B cell (primary cell): ENCODE measurements at regions not wholly inside any gene's neighbourhood (a gene's known extent, or its start where the extent isn't known, plus 50 kb on each side); places are given as distances from the start of the nearest gene placed in this dataset.

Source experiments
- ATAC-seq: fragments of 200-7000 bp; cut with Tn5 transposase; one replicate; pipeline ENCODE4 v1.10.0; 2021; ENCODE audit warnings: low read depth, mild to moderate bottlenecking, moderate number of reproducible peaks, moderate library complexity
- CTCF ChIA-PET: fragments of 350-600 bp; sonication (Branson Sonifier 250); formaldehyde crosslinking; loops from one replicate; lab custom pipeline; 2021; ENCODE audit warnings: antibody characterized with exemption, inconsistent platforms; lab: Charles Lee
- POLR2A ChIA-PET: fragments of 350-600 bp; sonication (Branson Sonifier 250); formaldehyde crosslinking; loops from one replicate; lab custom pipeline; 2021; ENCODE audit warnings: antibody characterized with exemption; lab: Charles Lee
- DNase-seq: peaks from one replicate; pipeline ENCODE4 v3.0.0; 2013
- H2AFZ ChIP-seq: 2 replicates; pipeline ENCODE4 v1.6.1; 2012; ENCODE audit warnings: mild to moderate bottlenecking, low read depth, low read length; ENCODE audit not compliant: insufficient read depth, poor library complexity, severe bottlenecking
- H3K27ac ChIP-seq, 2 donors: 1 replicate in 1 of 2; 2 replicates in 1 of 2; pipeline ENCODE4 v1.5.1; 2012 to 2013; ENCODE audit warnings: low read length in 2 of 2, mild to moderate bottlenecking in 2 of 2, moderate library complexity in 1 of 2
- H3K27me3 ChIP-seq, 4 experiments: fragments of 200-600 bp in 1 of 4; sonication (generic) in 1 of 4; replicated peaks in 1 of 4; 1 replicate in 2 of 4; 2 replicates in 2 of 4; pipeline versions ENCODE4 v1.6.1 to v1.7.0; 2013 to 2016; ENCODE audit warnings: low read length in 3 of 4, mild to moderate bottlenecking in 2 of 4, mixed read lengths in 1 of 4, moderate library complexity in 1 of 4; ENCODE audit not compliant: insufficient read depth in 4 of 4, control insufficient read depth in 3 of 4; ENCODE audit errors: control extremely low read depth in 1 of 4
- H3K36me3 ChIP-seq, 2 experiments: replicated peaks in 1 of 2; 1 replicate in 1 of 2; 2 replicates in 1 of 2; pipeline versions ENCODE4 v1.6.1 to v1.7.1; 2013; ENCODE audit warnings: low read length in 1 of 2; ENCODE audit not compliant: insufficient read depth in 2 of 2, control insufficient read depth in 1 of 2; ENCODE audit errors: control extremely low read depth in 1 of 2, extremely low read depth in 1 of 2
- H3K4me1 ChIP-seq, 2 donors: fragments of 200-600 bp in 1 of 2; sonication (generic) in 1 of 2; 1 replicate in 1 of 2; 2 replicates in 1 of 2; pipeline versions ENCODE4 v1.5.1 to v1.6.1; 2013 to 2017; ENCODE audit warnings: low read length in 2 of 2; ENCODE audit not compliant: control insufficient read depth in 2 of 2, insufficient read depth in 2 of 2
- H3K4me2 ChIP-seq: replicated peaks from 2 replicates; pipeline ENCODE3; 2012; ENCODE audit warnings: mild to moderate bottlenecking, low read depth, low read length; ENCODE audit not compliant: poor library complexity, severe bottlenecking
- H3K4me3 ChIP-seq, 5 experiments: fragments of 200-600 bp in 1 of 5; sonication (generic) in 1 of 5; 1 replicate in 3 of 5; 2 replicates in 2 of 5; pipeline versions ENCODE4 v1.5.1 to v1.7.0; 2011 to 2016; ENCODE audit warnings: low read length in 4 of 5, mild to moderate bottlenecking in 4 of 5, low read depth in 2 of 5, control low read depth in 1 of 5, moderate library complexity in 1 of 5; ENCODE audit not compliant: insufficient read depth in 1 of 5; ENCODE audit errors: control extremely low read depth in 1 of 5, extremely low read depth in 1 of 5
- H3K79me2 ChIP-seq: fragments of 200-600 bp; sonication (generic); one replicate; pipeline ENCODE4 v1.6.0; 2016; ENCODE audit warnings: low read length; ENCODE audit not compliant: control insufficient read depth, insufficient read depth
- H3K9ac ChIP-seq: fragments of 200-600 bp; sonication (generic); 2 replicates; pipeline ENCODE4 v1.6.1; 2017; ENCODE audit warnings: mild to moderate bottlenecking, low read length, moderate library complexity
- H3K9me3 ChIP-seq, 3 donors: one replicate each; pipeline versions ENCODE4 v1.6.1 to v1.7.1; 2013; ENCODE audit warnings: low read length in 2 of 3; ENCODE audit not compliant: control insufficient read depth in 2 of 3, insufficient read depth in 1 of 3; ENCODE audit errors: control extremely low read depth in 1 of 3
- H4K20me1 ChIP-seq: 2 replicates; pipeline ENCODE4 v1.6.0; 2012; ENCODE audit warnings: mild to moderate bottlenecking, low read length; ENCODE audit not compliant: insufficient read depth, control insufficient read depth, poor library complexity, severe bottlenecking
- H3K27ac Mint-ChIP-seq: one replicate; pipeline ENCODE4 v1.8.0; 2021; ENCODE audit warnings: mixed read lengths
- H3K27me3 Mint-ChIP-seq: one replicate; pipeline ENCODE4 v1.8.0; 2021; ENCODE audit warnings: mixed read lengths
- H3K4me1 Mint-ChIP-seq: one replicate; pipeline ENCODE4 v1.8.0; 2021; ENCODE audit warnings: mixed read lengths
- H3K4me3 Mint-ChIP-seq: one replicate; pipeline ENCODE4 v1.8.0; 2021; ENCODE audit warnings: mixed read lengths
- H3K9me3 Mint-ChIP-seq: one replicate; pipeline ENCODE4 v1.8.0; 2022; ENCODE audit warnings: mixed read lengths; ENCODE audit not compliant: insufficient read depth
- EZH2 ChIP-seq: IDR thresholded peaks from 2 replicates; pipeline ENCODE4 v1.6.1; 2012; ENCODE audit warnings: borderline replicate concordance, low read depth, mild to moderate bottlenecking, moderate library complexity, low read length; ENCODE audit not compliant: insufficient read depth, poor library complexity, severe bottlenecking
- WGBS: methylation state at CpG from one replicate; pipeline ENCODE4 v1.1.5; 2013; ENCODE audit warnings: missing lambda C conversion rate; ENCODE audit not compliant: insufficient coverage; 5-methylcytosine and 5-hydroxymethylcytosine counted together
- intact Hi-C: fragments of 100-400 bp; cut with micrococcal nuclease; formaldehyde crosslinking; loops from one replicate; pipeline ENCODE4 v1.10.0; 2022
- TF ChIP-seq, protein P1 (sequence below): fragments of 200-600 bp; IDR thresholded peaks from one replicate; pipeline ENCODE4 v1.8.0; 2022; ENCODE audit warnings: antibody characterized with exemption, mild to moderate bottlenecking

DNA sequence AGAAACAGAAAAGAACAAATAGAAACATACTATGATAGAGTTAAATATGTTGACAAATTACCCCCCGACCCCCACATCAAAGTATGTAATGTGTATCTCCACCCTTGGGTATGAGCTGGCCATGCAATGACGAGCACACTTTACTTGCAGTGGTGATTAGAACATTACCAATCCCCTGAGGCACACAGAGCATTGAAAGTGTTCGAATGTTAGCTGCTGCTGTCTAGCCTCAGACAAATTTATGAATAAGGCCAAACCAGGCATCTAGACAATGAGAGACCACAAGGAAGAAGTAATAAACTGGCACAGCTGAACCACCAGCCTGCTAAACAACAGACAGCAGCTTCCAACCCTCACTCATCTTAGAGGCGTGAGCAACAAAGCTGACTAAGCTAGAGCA, 380.5 kb downstream of the DSEL start:
- DNase-seq (no peak), ATAC-seq (no peak)
- Histone ChIP-seq H3K27ac (no peak overlapping the region), H3K27me3 (no peaks in the 10 kb centered on the region), H4K20me1 (no peaks in the 10 kb centered on the region), H3K79me2 (no peaks in the 10 kb centered on the region), H3K9ac (no peak overlapping the region), H3K4me1 (no peaks in the 10 kb centered on the region), H3K9me3 (no peaks in the 10 kb centered on the region), H3K4me2 (no peak overlapping the region), H3K36me3 (no peaks in the 10 kb centered on the region), H2AFZ (no peak overlapping the region), H3K4me3 (no peak overlapping the region)
- H3K27ac Mint-ChIP-seq: no peak overlapping the region
- H3K4me3 Mint-ChIP-seq: no peak overlapping the region
- no peak for TF ChIP-seq EZH2
- TF ChIP-seq, protein P1, sequence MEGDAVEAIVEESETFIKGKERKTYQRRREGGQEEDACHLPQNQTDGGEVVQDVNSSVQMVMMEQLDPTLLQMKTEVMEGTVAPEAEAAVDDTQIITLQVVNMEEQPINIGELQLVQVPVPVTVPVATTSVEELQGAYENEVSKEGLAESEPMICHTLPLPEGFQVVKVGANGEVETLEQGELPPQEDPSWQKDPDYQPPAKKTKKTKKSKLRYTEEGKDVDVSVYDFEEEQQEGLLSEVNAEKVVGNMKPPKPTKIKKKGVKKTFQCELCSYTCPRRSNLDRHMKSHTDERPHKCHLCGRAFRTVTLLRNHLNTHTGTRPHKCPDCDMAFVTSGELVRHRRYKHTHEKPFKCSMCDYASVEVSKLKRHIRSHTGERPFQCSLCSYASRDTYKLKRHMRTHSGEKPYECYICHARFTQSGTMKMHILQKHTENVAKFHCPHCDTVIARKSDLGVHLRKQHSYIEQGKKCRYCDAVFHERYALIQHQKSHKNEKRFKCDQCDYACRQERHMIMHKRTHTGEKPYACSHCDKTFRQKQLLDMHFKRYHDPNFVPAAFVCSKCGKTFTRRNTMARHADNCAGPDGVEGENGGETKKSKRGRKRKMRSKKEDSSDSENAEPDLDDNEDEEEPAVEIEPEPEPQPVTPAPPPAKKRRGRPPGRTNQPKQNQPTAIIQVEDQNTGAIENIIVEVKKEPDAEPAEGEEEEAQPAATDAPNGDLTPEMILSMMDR: no peak
- POLR2A ChIA-PET: no interaction called here
- intact Hi-C loops: no loop called here
- no peaks in the 10 kb centered on the region for H3K27me3 Mint-ChIP-seq
- no peaks in the 10 kb centered on the region for H3K4me1 Mint-ChIP-seq
- 85% methylated on average over 2 of the region's 4 CpGs for WGBS
- CTCF ChIA-PET: no interaction called here
- no peaks in the 10 kb centered on the region for H3K9me3 Mint-ChIP-seq

DNA sequence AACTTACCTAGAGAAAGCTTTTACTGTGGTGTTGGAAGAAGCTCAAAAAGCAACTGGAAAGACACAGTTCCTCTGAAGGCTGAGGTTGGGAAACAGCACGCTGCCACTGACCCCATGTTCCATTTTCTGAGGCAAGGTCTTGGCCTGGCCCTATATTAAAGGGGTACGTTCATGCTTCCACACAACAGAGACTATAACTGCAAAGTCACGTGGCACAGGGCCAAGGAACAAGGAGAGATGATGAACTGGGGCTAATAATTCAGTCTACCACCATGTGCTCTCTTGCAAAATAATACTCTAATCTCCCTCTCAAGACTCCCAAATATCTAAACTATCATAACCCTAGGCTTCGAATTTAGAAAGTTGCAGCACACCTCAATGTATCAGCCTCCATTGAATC, 381.6 kb downstream of the DSEL start:
- no peak for DNase-seq
- H3K79me2 ChIP-seq: no peaks in the 10 kb centered on the region
- H3K9me3 Mint-ChIP-seq: no peaks in the 10 kb centered on the region
- H3K27ac Mint-ChIP-seq: no peak overlapping the region
- WGBS: 89% methylated on average over 1 of the region's 4 CpGs
- no peaks in the 10 kb centered on the region for H3K4me1 ChIP-seq
- no peaks in the 10 kb centered on the region for H3K36me3 ChIP-seq
- no peak overlapping the region for H2AFZ ChIP-seq
- H4K20me1 ChIP-seq: no peaks in the 10 kb centered on the region
- H3K27me3 ChIP-seq: no peaks in the 10 kb centered on the region
- TF ChIP-seq, protein P1: no peak
- no peak for TF ChIP-seq EZH2
- no peak overlapping the region for H3K27ac ChIP-seq
- no peaks in the 10 kb centered on the region for H3K9me3 ChIP-seq
- H3K9ac ChIP-seq: no peak overlapping the region
- intact Hi-C loops: no loop called here
- ATAC-seq: no peak
- ChIA-PET CTCF (no interaction called here), POLR2A (no interaction called here)
- no peak overlapping the region for H3K4me3 ChIP-seq
- no peak overlapping the region for H3K4me3 Mint-ChIP-seq
- H3K27me3 Mint-ChIP-seq: no peaks in the 10 kb centered on the region
- no peaks in the 10 kb centered on the region for H3K4me1 Mint-ChIP-seq
- H3K4me2 ChIP-seq: no peak overlapping the region
